ENCODE measurements at regions not wholly inside any gene's neighbourhood (a gene's known extent, or its start where the extent isn't known, plus 50 kb on each side); places are given as distances from the start of the nearest gene placed in this dataset.

DNA sequence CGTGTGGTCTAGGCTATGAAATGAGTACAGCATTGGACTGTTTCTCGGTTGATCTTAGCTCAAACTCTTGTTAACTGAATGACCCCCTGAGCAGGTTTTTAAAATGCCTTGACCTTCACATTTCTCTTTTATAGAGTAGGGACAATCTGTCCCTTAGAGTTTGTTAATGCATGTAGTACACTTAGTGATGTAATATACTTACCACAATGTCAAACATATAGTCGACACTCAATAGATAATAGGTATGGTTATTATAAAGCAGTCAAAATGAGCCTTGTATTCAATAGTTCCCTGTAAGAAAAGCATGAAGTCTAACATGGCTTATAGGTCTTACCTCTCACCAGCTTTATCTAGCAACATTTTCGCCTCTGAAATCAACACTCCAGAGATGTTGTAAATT is 161.0 kb upstream of the RUNX1 start:
- Histone ChIP-seq H3K9ac (replicated peaks; ENCODE audit: extremely low read depth, insufficient read depth, low read length) (no peak overlapping the region), H3K4me3 (replicated peaks in 1 of 3; ENCODE audit: insufficient read depth in 1 of 3, low read depth in 1 of 3, low read length in 3 of 3) (no peak overlapping the region), H2AFZ (ENCODE audit: low read depth, low read length) (no peak overlapping the region), H3K9me1 (replicated peaks; ENCODE audit: control insufficient read depth, extremely low read depth, insufficient read depth, low read length) (no peaks in the 10 kb centered on the region), H3K36me3 (ENCODE audit: control insufficient read depth in 2 of 2, extremely low read depth in 1 of 2, insufficient read depth in 2 of 2, low read length in 2 of 2) (no peaks in the 10 kb centered on the region), H3K4me1 (ENCODE audit: control insufficient read depth, extremely low read depth, insufficient read depth, low read length) (peaks cover 21% of the 10 kb centered on the region), H3K79me2 (ENCODE audit: control insufficient read depth, insufficient read depth, low read length) (no peaks in the 10 kb centered on the region), H3K27me3 (ENCODE audit: control insufficient read depth in 2 of 2, insufficient read depth in 2 of 2, low read length in 2 of 2) (no peaks in the 10 kb centered on the region), H3K9me3 (replicated peaks; ENCODE audit: control insufficient read depth, insufficient read depth, low read length) (no peaks in the 10 kb centered on the region), H3K27ac (ENCODE audit: insufficient read depth, low read depth, low read length) (no peak overlapping the region), H4K20me1 (replicated peaks; ENCODE audit: control insufficient read depth, extremely low read depth, insufficient read depth, low read length) (no peaks in the 10 kb centered on the region), H3K4me2 (ENCODE audit: insufficient read depth, low read length) (no peak overlapping the region)
- POLR2A ChIA-PET: no interaction called here
- TF ChIP-seq POLR2AphosphoS5 (IDR thresholded peaks at IDR 0.05; ENCODE audit: insufficient read depth, low read depth, low read length) (no peak), JUN (IDR thresholded peaks at IDR 0.05; ENCODE audit: borderline replicate concordance, insufficient read depth, insufficient read length, low read depth) (no peak), POLR2A (IDR thresholded peaks at IDR 0.05; ENCODE audit: low read depth, low read length) (no peak), GATA2 (IDR thresholded peaks at IDR 0.05; ENCODE audit: insufficient read depth, insufficient read length, low read depth, low read length) (no peak)
- TF ChIP-seq, protein P1, sequence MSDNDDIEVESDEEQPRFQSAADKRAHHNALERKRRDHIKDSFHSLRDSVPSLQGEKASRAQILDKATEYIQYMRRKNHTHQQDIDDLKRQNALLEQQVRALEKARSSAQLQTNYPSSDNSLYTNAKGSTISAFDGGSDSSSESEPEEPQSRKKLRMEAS (IDR thresholded peaks at IDR 0.05; ENCODE audit: insufficient read depth, insufficient read length): no peak
- no peak for FAIRE-seq
- BruUV-seq (replicated peaks): no TSS peak
- no peak for DNase-seq (ENCODE audit: low read depth, low spot score)
- dilution Hi-C loops (cut with MboI; ENCODE audit: extremely low pct_ligation_motif_present, low sequenced_read_pairs) (no loop called here), intact Hi-C loops (cut with micrococcal nuclease) (no loop called here)
- CTCF ChIA-PET: no interaction called here

DNA sequence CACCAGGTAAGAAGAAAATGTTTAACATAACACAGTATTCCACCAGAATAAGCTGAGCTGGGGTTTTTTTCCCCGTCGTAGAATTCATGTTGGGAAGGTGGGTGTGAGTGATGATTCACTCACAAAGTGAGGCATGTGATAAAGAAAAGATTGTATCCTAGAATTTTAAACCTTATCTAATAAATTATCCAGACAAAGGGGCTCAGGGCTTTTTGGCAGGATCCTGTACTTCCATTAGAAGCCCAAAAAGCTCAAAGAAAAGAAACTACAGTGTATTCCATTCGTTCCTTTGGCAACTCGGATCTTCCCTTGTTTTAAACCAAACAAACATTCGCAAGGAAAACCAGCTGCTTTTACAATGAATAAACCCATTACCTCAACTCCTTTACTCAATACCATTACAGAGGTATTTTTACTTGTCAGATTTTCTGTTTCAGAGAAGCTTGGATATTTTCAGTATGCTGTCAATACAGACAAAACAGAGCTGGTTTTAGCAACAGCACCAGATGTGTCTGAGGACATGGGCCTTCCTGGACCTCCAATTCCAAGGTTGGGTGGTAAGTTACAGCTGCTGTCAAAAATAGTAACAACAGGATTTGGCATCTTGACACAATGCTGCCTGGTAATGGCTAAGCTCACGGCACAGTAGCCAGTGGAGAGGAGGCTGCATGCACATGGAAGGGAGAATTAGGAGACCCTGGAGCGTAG is 159.9 kb upstream of the RUNX1 start:
- Histone ChIP-seq H4K20me1 (replicated peaks; ENCODE audit: control insufficient read depth, extremely low read depth, insufficient read depth, low read length) (no peaks in the 10 kb centered on the region), H3K4me1 (ENCODE audit: control insufficient read depth, extremely low read depth, insufficient read depth, low read length) (peaks cover 33% of the 10 kb centered on the region), H3K9me1 (replicated peaks; ENCODE audit: control insufficient read depth, extremely low read depth, insufficient read depth, low read length) (no peaks in the 10 kb centered on the region), H3K4me2 (ENCODE audit: insufficient read depth, low read length) (no peak overlapping the region), H3K9me3 (replicated peaks; ENCODE audit: control insufficient read depth, insufficient read depth, low read length) (no peaks in the 10 kb centered on the region), H3K9ac (replicated peaks; ENCODE audit: extremely low read depth, insufficient read depth, low read length) (no peak overlapping the region), H3K79me2 (ENCODE audit: control insufficient read depth, insufficient read depth, low read length) (no peaks in the 10 kb centered on the region), H3K27ac (ENCODE audit: insufficient read depth, low read depth, low read length) (no peak overlapping the region), H2AFZ (ENCODE audit: low read depth, low read length) (no peak overlapping the region), H3K27me3 (ENCODE audit: control insufficient read depth in 2 of 2, insufficient read depth in 2 of 2, low read length in 2 of 2) (no peaks in the 10 kb centered on the region), H3K36me3 (ENCODE audit: control insufficient read depth in 2 of 2, extremely low read depth in 1 of 2, insufficient read depth in 2 of 2, low read length in 2 of 2) (no peaks in the 10 kb centered on the region), H3K4me3 (replicated peaks in 1 of 3; ENCODE audit: insufficient read depth in 1 of 3, low read depth in 1 of 3, low read length in 3 of 3) (no peak overlapping the region)
- no peak for TF ChIP-seq GATA2 (IDR thresholded peaks at IDR 0.05; ENCODE audit: insufficient read depth, insufficient read length, low read depth, low read length)
- FAIRE-seq (no peak), DNase-seq (ENCODE audit: low read depth, low spot score) (no peak)
- POLR2A ChIA-PET: no interaction called here
- dilution Hi-C loops (cut with MboI; ENCODE audit: extremely low pct_ligation_motif_present, low sequenced_read_pairs): no loop called here
- BruUV-seq (replicated peaks): no TSS peak
- CTCF ChIA-PET: no interaction called here
- intact Hi-C loops (cut with micrococcal nuclease): loop anchor here (10.0 kb wide), 1 partner anchor 166 kb away; no protein-coding TSS in a partner anchor

Measured in endothelial cell of umbilical vein (primary cell).